Mucosa of stomach (tissue), 1 donor: ENCODE measurements at regions not wholly inside any gene's neighbourhood (a gene's known extent, or its start where the extent isn't known, plus 50 kb on each side); places are given as distances from the start of the nearest gene placed in this dataset.

ENCODE experiments used
- H3K27me3 ChIP-seq: one replicate; pipeline ENCODE4 v1.7.0; 2013; ENCODE audit warnings: mild to moderate bottlenecking, low read length; ENCODE audit not compliant: control insufficient read depth, insufficient read depth
- H3K36me3 ChIP-seq: one replicate; pipeline ENCODE4 v1.7.0; 2013; ENCODE audit warnings: low read length; ENCODE audit not compliant: control insufficient read depth, insufficient read depth
- H3K4me1 ChIP-seq: one replicate; pipeline ENCODE4 v1.7.0; 2013; ENCODE audit warnings: mild to moderate bottlenecking, low read length; ENCODE audit not compliant: control insufficient read depth, insufficient read depth
- H3K4me3 ChIP-seq: one replicate; pipeline ENCODE4 v1.7.0; 2013; ENCODE audit warnings: low read length
- H3K9ac ChIP-seq: one replicate; pipeline ENCODE4 v1.7.0; 2013; ENCODE audit warnings: mild to moderate bottlenecking, low read length, moderate library complexity
- H3K9me3 ChIP-seq: one replicate; pipeline ENCODE4 v1.7.0; 2013; ENCODE audit warnings: mild to moderate bottlenecking, low read length, moderate library complexity; ENCODE audit not compliant: control insufficient read depth
- donor health status: Pancreatic carcinoma.

GRCh38 chr12:75938189-75938588 lies 93.4 kb downstream of the PHLDA1 start:
- no peaks in the 10 kb centered on the region for H3K9me3 ChIP-seq
- no peaks in the 10 kb centered on the region for H3K36me3 ChIP-seq
- H3K4me3 ChIP-seq = no peak overlapping the region
- H3K27me3 ChIP-seq = no peaks in the 10 kb centered on the region
- no peak overlapping the region for H3K9ac ChIP-seq
- peaks cover 15% of the 10 kb centered on the region for H3K4me1 ChIP-seq

GRCh38 chr12:75937486-75937885 lies 94.1 kb downstream of the PHLDA1 start:
- Histone ChIP-seq H3K27me3 (no peaks in the 10 kb centered on the region), H3K4me3 (no peak overlapping the region), H3K36me3 (no peaks in the 10 kb centered on the region), H3K4me1 (peaks cover 18% of the 10 kb centered on the region), H3K9me3 (no peaks in the 10 kb centered on the region), H3K9ac (no peak overlapping the region)

GRCh38 chr12:75936515-75937440 lies 94.8 kb downstream of the PHLDA1 start:
- no peak overlapping the region for H3K4me3 ChIP-seq
- H3K36me3 ChIP-seq = no peaks in the 10 kb centered on the region
- H3K27me3 ChIP-seq = no peaks in the 10 kb centered on the region
- H3K9ac ChIP-seq = no peak overlapping the region
- H3K4me1 ChIP-seq = peaks cover 18% of the 10 kb centered on the region
- H3K9me3 ChIP-seq = no peaks in the 10 kb centered on the region

GRCh38 chr12:75935539-75936242 lies 95.9 kb downstream of the PHLDA1 start:
- H3K9ac ChIP-seq = no peak overlapping the region
- H3K4me1 ChIP-seq = peaks cover 18% of the 10 kb centered on the region
- no peaks in the 10 kb centered on the region for H3K27me3 ChIP-seq
- no peaks in the 10 kb centered on the region for H3K9me3 ChIP-seq
- H3K36me3 ChIP-seq = no peaks in the 10 kb centered on the region
- no peak overlapping the region for H3K4me3 ChIP-seq

GRCh38 chr12:75933101-75933500 lies 98.5 kb downstream of the PHLDA1 start:
- Histone ChIP-seq H3K27me3 (no peaks in the 10 kb centered on the region), H3K9ac (no peak overlapping the region), H3K4me1 (peaks cover 18% of the 10 kb centered on the region), H3K4me3 (no peak overlapping the region), H3K9me3 (no peaks in the 10 kb centered on the region), H3K36me3 (no peaks in the 10 kb centered on the region)

- H3K4me3 ChIP-seq = no peak overlapping the region
- no peaks in the 10 kb centered on the region for H3K9me3 ChIP-seq
- no peaks in the 10 kb centered on the region for H3K27me3 ChIP-seq
- no peaks in the 10 kb centered on the region for H3K36me3 ChIP-seq
- H3K4me1 ChIP-seq = peaks cover 18% of the 10 kb centered on the region
- no peak overlapping the region for H3K9ac ChIP-seq
Measured at GRCh38 chr12:75932241-75932640, 99.3 kb downstream of the PHLDA1 start.

GRCh38 chr12:75923964-75924666 lies 107.5 kb downstream of the PHLDA1 start:
- Histone ChIP-seq H3K4me3 (no peak overlapping the region), H3K9ac (no peak overlapping the region), H3K36me3 (no peaks in the 10 kb centered on the region), H3K4me1 (peaks cover 8% of the 10 kb centered on the region), H3K27me3 (no peaks in the 10 kb centered on the region), H3K9me3 (no peaks in the 10 kb centered on the region)

GRCh38 chr12:75922944-75923642 lies 108.5 kb downstream of the PHLDA1 start:
- no peaks in the 10 kb centered on the region for H3K36me3 ChIP-seq
- peaks cover 8% of the 10 kb centered on the region for H3K4me1 ChIP-seq
- no peaks in the 10 kb centered on the region for H3K27me3 ChIP-seq
- H3K9ac ChIP-seq = no peak overlapping the region
- H3K9me3 ChIP-seq = no peaks in the 10 kb centered on the region
- no peak overlapping the region for H3K4me3 ChIP-seq

- no peak overlapping the region for H3K9ac ChIP-seq
- peaks cover 8% of the 10 kb centered on the region for H3K4me1 ChIP-seq
- no peaks in the 10 kb centered on the region for H3K27me3 ChIP-seq
Measured at GRCh38 chr12:75921622-75922289, 109.8 kb downstream of the PHLDA1 start.

GRCh38 chr12:75917715-75918114 lies 113.9 kb downstream of the PHLDA1 start:
- no peak overlapping the region for H3K4me3 ChIP-seq
- H3K36me3 ChIP-seq = no peaks in the 10 kb centered on the region
- peaks cover 16% of the 10 kb centered on the region for H3K4me1 ChIP-seq
- no peaks in the 10 kb centered on the region for H3K27me3 ChIP-seq
- no peaks in the 10 kb centered on the region for H3K9me3 ChIP-seq
- H3K9ac ChIP-seq = no peak overlapping the region

More at GRCh38 chr12:75921622-75922289, 109.8 kb downstream of the PHLDA1 start:
- Histone ChIP-seq H3K4me3 (no peak overlapping the region), H3K9me3 (no peaks in the 10 kb centered on the region), H3K36me3 (no peaks in the 10 kb centered on the region)

- Histone ChIP-seq H3K4me3 (no peak overlapping the region), H3K4me1 (peaks cover 15% of the 10 kb centered on the region), H3K9me3 (no peaks in the 10 kb centered on the region), H3K9ac (no peak overlapping the region), H3K36me3 (no peaks in the 10 kb centered on the region), H3K27me3 (no peaks in the 10 kb centered on the region)
Measured at GRCh38 chr12:75917083-75917482, 114.5 kb downstream of the PHLDA1 start.
